ENCODE measurements at regions not wholly inside any gene's neighbourhood (a gene's known extent, or its start where the extent isn't known, plus 50 kb on each side); places are given as distances from the start of the nearest gene placed in this dataset.

DNA sequence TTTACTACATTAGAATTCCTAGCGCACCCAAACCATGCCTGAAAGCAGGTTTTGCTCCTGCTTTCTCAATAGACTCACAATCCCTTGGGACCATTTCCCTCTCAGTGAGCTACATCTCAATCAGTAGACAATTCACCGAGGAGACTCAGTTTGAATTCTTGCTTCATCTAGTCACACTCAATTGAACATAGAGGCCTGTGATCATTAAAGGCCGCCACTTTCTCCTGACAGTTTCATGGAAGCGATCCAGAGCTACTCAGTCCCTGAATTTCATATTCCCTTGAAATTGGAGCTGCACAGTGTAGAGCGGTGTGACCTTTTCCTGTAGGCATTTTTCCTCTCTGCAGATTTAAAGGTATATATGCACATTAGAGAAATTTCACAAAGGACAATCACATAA, 193.9 kb upstream of the SPOCK3 start:
- no peaks in the 10 kb centered on the region for H3K4me1 Mint-ChIP-seq
- peaks cover 2% of the 10 kb centered on the region for H3K9me3 Mint-ChIP-seq
- H3K27me3 Mint-ChIP-seq, result no peaks in the 10 kb centered on the region
- H3K4me3 Mint-ChIP-seq, result no peak overlapping the region
- no peak for DNase-seq
- H3K27ac Mint-ChIP-seq, result no peak overlapping the region
- no peaks in the 10 kb centered on the region for H3K36me3 Mint-ChIP-seq

DNA sequence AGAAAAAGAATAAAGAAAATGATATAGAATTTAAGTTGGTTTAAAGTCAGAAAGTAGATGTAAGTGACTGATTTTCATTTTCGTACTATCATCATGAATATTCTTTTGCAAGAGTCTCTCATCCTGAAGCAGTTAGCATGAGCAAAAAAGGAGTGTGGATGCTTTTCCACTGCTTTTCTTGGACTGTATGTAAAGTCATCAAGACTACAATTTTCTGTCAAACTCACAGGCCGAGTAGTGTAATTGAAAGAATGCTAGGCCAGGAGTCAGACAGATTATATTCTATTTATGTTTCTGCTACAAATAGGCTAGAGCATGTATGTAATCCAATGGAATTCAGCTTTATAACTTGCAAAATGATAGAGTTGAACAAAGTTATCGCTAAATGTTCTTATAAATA, 197.1 kb upstream of the SPOCK3 start:
- no peaks in the 10 kb centered on the region for H3K36me3 Mint-ChIP-seq
- no peak overlapping the region for H3K4me3 Mint-ChIP-seq
- H3K4me1 Mint-ChIP-seq, result no peaks in the 10 kb centered on the region
- DNase-seq, result no peak
- H3K9me3 Mint-ChIP-seq, result peaks cover 2% of the 10 kb centered on the region
- no peak overlapping the region for H3K27ac Mint-ChIP-seq
- no peaks in the 10 kb centered on the region for H3K27me3 Mint-ChIP-seq

DNA sequence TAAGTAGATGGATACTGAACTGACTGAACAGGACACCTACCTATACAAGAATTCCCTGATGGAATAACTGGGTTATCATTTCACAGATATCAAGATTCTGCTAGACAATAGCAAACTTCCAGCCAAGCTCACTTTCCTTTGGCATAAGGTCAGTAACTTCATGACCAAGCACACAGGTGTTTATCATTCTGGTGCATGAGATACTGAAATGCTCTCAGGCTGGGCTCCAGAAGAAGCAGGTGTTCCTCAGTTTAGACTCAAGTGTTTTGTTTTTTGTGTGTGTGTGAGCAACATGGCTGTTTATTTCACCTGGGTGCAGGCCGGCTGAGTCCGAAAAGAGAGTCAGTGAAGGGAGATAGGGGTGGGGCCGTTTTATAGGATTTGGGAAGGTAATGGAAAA, 201.5 kb upstream of the SPOCK3 start:
- Mint-ChIP-seq H3K36me3 (no peaks in the 10 kb centered on the region), H3K27me3 (no peaks in the 10 kb centered on the region), H3K27ac (no peak overlapping the region), H3K4me1 (no peaks in the 10 kb centered on the region), H3K4me3 (no peak overlapping the region), H3K9me3 (peaks cover 2% of the 10 kb centered on the region)
- DNase-seq, result no peak

DNA sequence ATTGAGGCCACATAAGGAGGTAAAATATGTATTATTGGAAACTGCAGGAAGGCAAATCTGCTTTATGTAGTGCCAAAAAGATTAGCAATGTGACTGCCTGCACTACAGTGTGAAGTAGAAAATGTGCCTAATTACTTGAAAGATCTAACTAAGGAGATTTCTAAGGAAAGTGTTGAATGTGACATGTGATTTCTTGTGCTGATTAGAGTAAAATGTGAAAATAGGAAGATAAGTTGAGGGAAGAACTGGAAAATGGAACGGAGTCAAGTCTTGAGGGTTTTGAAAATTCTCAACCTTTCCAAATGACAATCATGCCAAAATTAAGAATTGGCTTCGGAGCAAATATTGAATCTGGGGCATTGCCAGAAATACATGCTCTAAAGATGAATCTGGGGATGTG, 209.5 kb upstream of the SPOCK3 start:
- DNase-seq, result no peak
- H3K36me3 Mint-ChIP-seq, result no peaks in the 10 kb centered on the region
- no peak overlapping the region for H3K4me3 Mint-ChIP-seq
- H3K9me3 Mint-ChIP-seq, result peaks cover 3% of the 10 kb centered on the region
- H3K27me3 Mint-ChIP-seq, result no peaks in the 10 kb centered on the region
- H3K4me1 Mint-ChIP-seq, result no peaks in the 10 kb centered on the region
- no peak overlapping the region for H3K27ac Mint-ChIP-seq

DNA sequence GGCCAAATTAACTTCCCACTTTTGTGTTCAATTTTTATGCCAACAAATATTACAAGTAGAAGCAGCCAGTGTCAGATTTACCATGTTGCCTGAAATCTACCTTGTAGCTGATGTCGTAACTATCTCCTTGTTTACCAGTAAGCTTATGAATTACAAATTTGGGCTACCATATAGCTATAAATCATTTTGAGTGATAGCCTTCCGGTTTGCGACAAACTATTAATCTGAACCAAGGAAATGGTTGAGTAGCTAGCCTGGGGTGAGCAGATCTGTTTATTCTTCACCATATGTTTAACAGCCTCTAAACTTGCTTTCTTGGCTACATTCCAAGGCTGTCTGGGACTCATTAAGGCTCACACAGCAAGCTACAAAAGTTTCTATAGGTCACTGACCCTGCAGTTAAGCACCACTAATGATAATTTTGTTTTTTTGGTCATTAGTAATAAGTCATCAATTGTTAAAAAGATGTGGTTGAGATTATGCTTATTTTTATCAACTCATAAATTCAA, 218.7 kb upstream of the SPOCK3 start:
- Mint-ChIP-seq H3K27ac (no peak overlapping the region), H3K4me1 (no peaks in the 10 kb centered on the region), H3K9me3 (peaks cover 2% of the 10 kb centered on the region), H3K36me3 (no peaks in the 10 kb centered on the region), H3K27me3 (no peaks in the 10 kb centered on the region), H3K4me3 (no peak overlapping the region)
- no peak for DNase-seq

DNA sequence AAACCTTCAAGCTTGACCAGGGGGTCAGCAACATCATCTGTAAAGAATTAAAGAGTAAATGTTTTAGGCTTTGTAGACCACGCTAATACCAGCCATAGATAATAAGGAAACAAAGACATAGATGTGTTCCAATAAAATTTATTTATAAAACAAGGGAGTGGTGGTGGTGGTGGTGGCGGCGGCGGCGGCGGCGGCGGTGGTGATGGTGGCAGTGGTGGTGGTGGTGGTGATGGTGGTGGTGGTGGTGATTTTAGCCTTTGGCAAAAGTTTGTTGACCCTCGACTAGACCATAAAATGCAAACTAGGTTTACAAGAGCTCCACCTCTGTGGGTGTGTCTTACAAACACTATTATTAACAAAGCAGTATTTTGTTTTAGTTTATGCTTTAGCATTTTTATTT, 222.3 kb upstream of the SPOCK3 start:
- DNase-seq, result no peak
- Mint-ChIP-seq H3K27ac (no peak overlapping the region), H3K27me3 (no peaks in the 10 kb centered on the region), H3K4me1 (no peaks in the 10 kb centered on the region), H3K4me3 (no peak overlapping the region), H3K9me3 (peaks cover 2% of the 10 kb centered on the region), H3K36me3 (no peaks in the 10 kb centered on the region)

DNA sequence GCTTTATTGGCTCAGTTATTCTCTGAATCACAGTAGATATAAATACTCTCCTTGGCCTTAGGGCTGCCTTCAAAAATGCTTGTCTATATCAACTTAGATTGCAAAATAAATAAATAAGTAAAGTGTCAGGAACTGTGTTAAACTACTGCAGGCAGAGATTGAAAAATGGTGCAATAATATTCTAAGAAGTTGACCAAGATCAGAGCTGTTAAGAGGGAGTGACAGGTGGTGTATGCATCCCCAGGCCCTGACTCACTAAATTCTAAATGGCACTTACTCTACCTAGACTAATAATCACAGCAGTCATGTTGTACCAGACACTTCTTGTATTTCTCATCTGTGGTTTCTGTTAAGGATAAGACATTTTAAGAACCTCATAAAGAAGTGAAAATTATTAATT, 235.1 kb upstream of the SPOCK3 start:
- Mint-ChIP-seq H3K4me1 (no peaks in the 10 kb centered on the region), H3K27ac (no peak overlapping the region), H3K9me3 (no peaks in the 10 kb centered on the region), H3K36me3 (no peaks in the 10 kb centered on the region), H3K27me3 (no peaks in the 10 kb centered on the region), H3K4me3 (no peak overlapping the region)
- DNase-seq, result no peak

DNA sequence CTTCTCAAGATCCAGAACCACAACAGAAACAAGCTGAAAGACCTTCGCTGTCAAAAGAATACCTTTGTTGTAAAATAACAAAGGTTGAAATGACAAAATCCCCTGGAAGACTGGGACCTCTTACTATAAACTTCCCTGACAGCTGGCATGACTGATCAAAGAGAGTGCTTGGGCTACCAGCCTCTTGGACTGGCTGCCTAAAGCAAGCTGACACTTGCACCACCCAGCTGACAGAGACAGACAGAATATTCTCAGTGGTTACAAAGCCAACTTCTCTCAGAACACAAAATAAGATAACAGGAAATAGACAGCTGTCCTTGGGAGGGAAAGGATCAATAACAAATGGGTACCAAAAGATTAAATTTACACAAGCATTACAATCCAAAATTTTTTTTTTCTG, 241.7 kb upstream of the SPOCK3 start:
- H3K27me3 Mint-ChIP-seq, result no peaks in the 10 kb centered on the region

DNA sequence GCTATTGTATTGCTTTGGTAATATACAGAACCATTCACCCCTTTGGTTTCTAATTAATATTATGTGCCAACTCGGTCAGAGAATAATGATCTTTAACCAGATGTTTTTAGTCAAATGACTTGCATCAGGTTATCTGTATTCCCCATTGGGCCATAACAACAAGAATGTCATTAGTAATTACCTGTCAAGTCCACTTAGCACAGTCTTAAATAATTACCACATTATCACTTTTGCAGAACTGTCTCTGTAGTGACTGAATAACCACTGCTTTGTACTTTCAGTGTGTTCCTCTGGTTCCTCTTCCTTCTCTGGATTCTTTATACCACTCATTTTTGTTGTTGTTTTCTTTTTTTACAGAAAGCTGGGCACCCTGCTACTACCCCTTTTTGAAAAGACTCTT, 257.7 kb upstream of the SPOCK3 start:
- no peaks in the 10 kb centered on the region for H3K4me1 Mint-ChIP-seq
- DNase-seq, result no peak

More for the DNA sequence above, 241.7 kb upstream of the SPOCK3 start:
- H3K4me3 Mint-ChIP-seq, result no peak overlapping the region
- no peak for DNase-seq
- H3K27ac Mint-ChIP-seq, result no peak overlapping the region
- H3K36me3 Mint-ChIP-seq, result no peaks in the 10 kb centered on the region
- H3K9me3 Mint-ChIP-seq, result no peaks in the 10 kb centered on the region
- no peaks in the 10 kb centered on the region for H3K4me1 Mint-ChIP-seq

DNA sequence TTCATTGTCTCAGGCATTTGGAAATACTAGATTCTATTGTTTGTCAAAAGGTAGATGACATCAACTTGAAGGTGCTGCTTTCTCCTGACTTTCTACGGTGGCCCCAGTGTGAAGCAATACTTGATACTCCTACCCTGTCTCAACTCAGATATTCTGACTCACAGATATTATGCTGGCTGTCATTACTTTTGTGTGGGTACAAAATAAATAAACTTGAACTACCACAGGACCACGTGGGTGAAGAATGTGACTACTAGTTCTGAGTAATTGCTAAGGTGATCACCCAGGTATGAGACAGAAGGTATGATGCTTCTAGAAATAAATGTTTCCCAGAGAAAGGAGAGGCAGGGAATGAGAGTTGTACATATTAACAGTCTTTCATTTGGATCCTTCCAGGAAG, 275.3 kb upstream of the SPOCK3 start:
- DNase-seq, result no peak
- Mint-ChIP-seq H3K9me3 (peaks cover 6% of the 10 kb centered on the region), H3K27ac (no peak overlapping the region), H3K36me3 (no peaks in the 10 kb centered on the region), H3K27me3 (no peaks in the 10 kb centered on the region), H3K4me1 (no peaks in the 10 kb centered on the region), H3K4me3 (no peak overlapping the region)

More for the DNA sequence above, 257.7 kb upstream of the SPOCK3 start:
- no peak overlapping the region for H3K27ac Mint-ChIP-seq
- H3K4me3 Mint-ChIP-seq, result no peak overlapping the region
- no peaks in the 10 kb centered on the region for H3K27me3 Mint-ChIP-seq
- H3K36me3 Mint-ChIP-seq, result no peaks in the 10 kb centered on the region
- peaks cover 9% of the 10 kb centered on the region for H3K9me3 Mint-ChIP-seq

DNA sequence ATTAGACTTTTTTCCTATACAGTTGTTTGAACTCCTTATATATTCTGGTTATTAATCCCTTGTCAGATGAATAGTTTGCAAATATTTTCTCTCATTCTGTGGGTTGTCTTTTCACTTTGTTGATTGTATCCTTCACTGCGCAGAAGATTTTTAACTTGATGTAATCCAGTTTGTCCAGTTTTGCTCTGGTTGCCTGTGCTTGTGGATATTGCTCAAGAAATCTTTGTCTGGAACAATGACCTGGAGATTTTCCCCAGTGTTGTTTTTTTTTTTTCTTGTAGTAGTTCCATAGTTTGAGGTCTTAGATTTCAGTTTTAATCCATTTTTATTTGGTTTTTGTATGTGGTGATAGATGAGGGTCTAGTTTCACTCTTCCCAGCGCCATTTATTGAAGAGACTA, 289.8 kb upstream of the SPOCK3 start:
- Mint-ChIP-seq H3K4me3 (no peak overlapping the region), H3K4me1 (no peaks in the 10 kb centered on the region), H3K27ac (no peak overlapping the region), H3K27me3 (no peaks in the 10 kb centered on the region), H3K9me3 (peaks cover 3% of the 10 kb centered on the region), H3K36me3 (no peaks in the 10 kb centered on the region)
- no peak for DNase-seq

DNA sequence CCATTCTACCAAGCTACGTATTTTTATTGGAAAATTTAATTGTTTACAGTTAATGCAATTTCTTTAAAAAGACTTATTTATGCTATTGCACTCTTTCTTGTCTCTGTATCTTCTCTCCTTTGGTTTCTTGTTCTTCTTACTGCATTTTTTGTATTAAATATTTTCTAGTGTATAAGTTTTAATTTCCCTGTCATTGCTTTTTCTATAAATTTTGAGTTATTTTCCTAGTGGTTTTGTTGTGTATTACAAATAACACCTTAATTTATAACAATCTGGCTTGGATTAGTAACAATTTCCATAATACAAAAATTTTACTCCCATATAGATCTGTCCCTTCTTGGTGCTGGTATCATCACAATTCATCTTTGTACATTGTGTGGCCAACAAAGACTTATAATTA, 303.5 kb upstream of the SPOCK3 start:
- no peak overlapping the region for H3K4me3 Mint-ChIP-seq
- H3K9me3 Mint-ChIP-seq, result peaks cover 2% of the 10 kb centered on the region
- no peaks in the 10 kb centered on the region for H3K4me1 Mint-ChIP-seq
- DNase-seq, result no peak
- no peaks in the 10 kb centered on the region for H3K27me3 Mint-ChIP-seq
- no peak overlapping the region for H3K27ac Mint-ChIP-seq
- H3K36me3 Mint-ChIP-seq, result no peaks in the 10 kb centered on the region

DNA sequence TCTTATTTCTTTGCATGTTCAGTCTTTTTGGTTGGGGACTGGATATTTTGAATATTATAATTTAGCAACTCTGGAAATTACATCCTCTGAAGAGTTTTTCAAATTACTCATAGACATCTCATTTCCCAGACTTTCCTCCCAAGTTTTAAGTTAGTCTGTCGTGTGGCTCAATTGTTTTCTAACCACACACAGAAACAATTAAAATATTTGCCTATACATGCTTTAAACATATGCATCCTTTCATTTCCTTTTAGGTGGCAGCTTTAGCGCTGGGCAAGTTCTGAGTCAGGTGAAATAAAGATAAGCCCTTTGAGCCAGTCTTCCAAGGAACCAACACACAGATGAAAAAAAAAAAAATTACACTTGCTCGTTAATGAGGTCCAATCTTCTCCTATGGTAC, 307.0 kb upstream of the SPOCK3 start:
- H3K36me3 Mint-ChIP-seq, result no peaks in the 10 kb centered on the region
- H3K4me3 Mint-ChIP-seq, result no peak overlapping the region
- no peak overlapping the region for H3K27ac Mint-ChIP-seq
- H3K27me3 Mint-ChIP-seq, result no peaks in the 10 kb centered on the region
- H3K9me3 Mint-ChIP-seq, result peaks cover 2% of the 10 kb centered on the region
- DNase-seq, result no peak
- H3K4me1 Mint-ChIP-seq, result no peaks in the 10 kb centered on the region

DNA sequence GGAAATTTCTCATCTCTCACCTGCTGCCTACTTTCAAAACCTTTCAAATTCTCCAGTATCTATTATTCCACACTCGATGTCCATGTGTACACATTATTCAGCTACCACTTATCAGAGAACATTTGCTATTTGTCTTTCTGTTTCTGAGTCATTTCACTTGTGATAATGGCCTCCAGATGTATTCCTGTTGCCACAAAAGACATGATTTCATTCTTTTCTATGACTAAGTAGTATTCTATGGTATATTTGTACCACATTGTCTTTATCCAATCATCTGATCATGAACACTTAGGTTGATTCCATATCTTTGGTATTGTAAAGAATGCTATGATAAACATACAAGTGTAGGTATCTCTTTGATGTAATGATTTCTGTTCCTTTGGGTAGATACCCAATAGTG, 310.1 kb upstream of the SPOCK3 start:
- Mint-ChIP-seq H3K9me3 (peaks cover 2% of the 10 kb centered on the region), H3K27ac (no peak overlapping the region), H3K27me3 (no peaks in the 10 kb centered on the region), H3K4me3 (no peak overlapping the region), H3K4me1 (no peaks in the 10 kb centered on the region), H3K36me3 (no peaks in the 10 kb centered on the region)
- no peak for DNase-seq

DNA sequence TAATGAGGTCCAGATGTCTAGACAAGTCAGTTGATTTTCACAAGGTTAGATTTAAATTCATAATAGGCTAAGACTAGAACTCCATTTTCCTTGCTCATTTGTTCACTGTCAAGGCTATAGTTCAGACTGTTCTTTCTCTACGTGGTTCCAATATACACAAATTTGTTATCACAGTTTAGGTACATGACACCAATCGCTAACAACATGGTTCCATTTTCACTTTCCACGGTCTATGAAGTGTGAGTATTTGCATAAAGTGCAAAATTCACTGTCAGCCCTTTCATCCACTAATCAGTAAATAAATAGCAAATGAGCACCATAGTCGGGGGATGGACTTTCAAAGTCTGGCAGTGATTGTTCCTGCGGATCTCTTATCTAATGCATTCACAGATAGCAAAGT, 315.7 kb upstream of the SPOCK3 start:
- no peak overlapping the region for H3K4me3 Mint-ChIP-seq
- no peak for DNase-seq
- H3K9me3 Mint-ChIP-seq, result no peaks in the 10 kb centered on the region
- H3K27ac Mint-ChIP-seq, result no peak overlapping the region
- no peaks in the 10 kb centered on the region for H3K27me3 Mint-ChIP-seq
- no peaks in the 10 kb centered on the region for H3K4me1 Mint-ChIP-seq
- no peaks in the 10 kb centered on the region for H3K36me3 Mint-ChIP-seq

DNA sequence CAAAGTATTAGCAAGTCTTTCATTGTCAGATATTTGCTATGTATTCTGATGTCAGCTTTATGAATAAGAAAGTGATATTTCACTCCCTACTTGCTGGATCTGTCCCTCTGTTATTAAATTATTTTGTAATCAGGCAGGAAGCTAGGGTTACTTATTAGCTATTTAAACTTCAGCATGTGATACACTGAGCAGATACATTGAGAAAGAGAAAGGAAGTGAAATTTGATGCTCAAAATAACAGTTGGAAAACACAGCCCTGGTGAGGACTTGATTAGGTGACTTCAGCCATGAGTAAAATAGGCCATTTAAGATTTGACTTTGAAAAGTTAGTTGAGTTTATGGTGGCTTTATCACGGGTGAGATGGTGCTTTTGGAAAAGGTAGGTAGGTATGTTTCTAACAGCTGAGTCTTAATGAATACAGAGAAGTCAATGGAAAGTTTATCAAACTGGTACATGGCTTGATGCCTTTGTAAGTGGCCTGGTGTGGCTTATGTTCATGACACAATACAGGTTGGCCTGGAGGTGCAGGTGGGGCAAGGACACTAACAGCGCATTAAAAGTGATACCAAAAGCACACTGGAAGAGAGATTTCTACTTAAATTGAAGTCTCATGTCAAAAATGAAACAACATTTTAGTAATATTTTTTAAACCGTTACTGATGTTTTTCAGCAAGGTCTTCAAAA, 321.2 kb upstream of the SPOCK3 start:
- Mint-ChIP-seq H3K9me3 (peaks cover 8% of the 10 kb centered on the region), H3K27me3 (no peaks in the 10 kb centered on the region), H3K4me1 (no peaks in the 10 kb centered on the region), H3K27ac (no peak overlapping the region), H3K36me3 (no peaks in the 10 kb centered on the region), H3K4me3 (no peak overlapping the region)
- DNase-seq, result no peak

All from activated naive CD8-positive, alpha-beta T cell treated with anti-CD3 and anti-CD28 coated beads for 36 hours (primary cell).